H1 (cell line): ENCODE measurements at regions not wholly inside any gene's neighbourhood (a gene's known extent, or its start where the extent isn't known, plus 50 kb on each side); places are given as distances from the start of the nearest gene placed in this dataset.

Experiments used
- CTCF ChIA-PET: fragments of 300-600 bp; sonication (Branson Sonifier 250); formaldehyde crosslinking; loops from one replicate; lab custom pipeline; 2021; ENCODE audit not compliant: partially characterized antibody; lab: Charles Lee
- POLR2A ChIA-PET: fragments of 300-600 bp; sonication (Branson Sonifier 250); formaldehyde crosslinking; loops from one replicate; lab custom pipeline; 2021; ENCODE audit warnings: inconsistent platforms; ENCODE audit not compliant: partially characterized antibody; lab: Charles Lee
- DNase-seq, 2 experiments: peaks; one replicate each; pipeline versions ENCODE4 v3.0.0 to v3.0.0-alpha.2; 2010 to 2022; ENCODE audit warnings: low spot score in 2 of 2, low read depth in 1 of 2, mixed read lengths in 1 of 2
- FAIRE-seq: peaks from 2 replicates; lab custom pipeline; 2011; peaks lifted over from hg19 to GRCh38; lab: Jason Lieb, UNC
- H2AFZ ChIP-seq: 2 replicates; pipeline ENCODE4 v1.8.1; 2012; ENCODE audit warnings: low read length, inconsistent platforms
- H2AK5ac ChIP-seq: 2 replicates; pipeline ENCODE4 v1.6.1; 2013; ENCODE audit warnings: low read depth, low read length
- H2BK120ac ChIP-seq: replicated peaks from 2 replicates; pipeline ENCODE3; 2013; ENCODE audit warnings: low read depth, low read length, inconsistent platforms
- H2BK12ac ChIP-seq: 2 replicates; pipeline ENCODE4 v1.6.1; 2013; ENCODE audit warnings: low read depth, low read length
- H2BK15ac ChIP-seq: 2 replicates; pipeline ENCODE4 v1.6.1; 2013; ENCODE audit warnings: low read length
- H2BK20ac ChIP-seq: 2 replicates; pipeline ENCODE4 v1.6.1; 2013; ENCODE audit warnings: low read length
- H2BK5ac ChIP-seq: 2 replicates; pipeline ENCODE4 v1.6.1; 2013; ENCODE audit warnings: low read depth, low read length
- H3K14ac ChIP-seq: 2 replicates; pipeline ENCODE4 v1.6.1; 2013; ENCODE audit warnings: inconsistent platforms; ENCODE audit not compliant: insufficient read length
- H3K18ac ChIP-seq: 2 replicates; pipeline ENCODE4 v1.6.1; 2013; ENCODE audit warnings: low read length; ENCODE audit errors: extremely low read depth
- H3K23ac ChIP-seq: 2 replicates; pipeline ENCODE4 v1.6.1; 2013; ENCODE audit warnings: inconsistent platforms; ENCODE audit not compliant: insufficient read length
- H3K23me2 ChIP-seq: 2 replicates; pipeline ENCODE4 v1.6.1; 2013; ENCODE audit warnings: low read depth, low read length
- H3K27ac ChIP-seq: 2 replicates; pipeline ENCODE4 v1.6.1; 2011; ENCODE audit warnings: low read depth, low read length, inconsistent platforms
- H3K27me3 ChIP-seq, 4 experiments: replicated peaks in 1 of 4; 1 replicate in 1 of 4; 2 replicates in 3 of 4; pipeline versions ENCODE4 v1.6.1 to v1.8.1; 2011 to 2013; ENCODE audit warnings: low read length in 3 of 4, mild to moderate bottlenecking in 3 of 4, inconsistent platforms in 2 of 4, mixed read lengths in 2 of 4, moderate library complexity in 1 of 4; ENCODE audit not compliant: control insufficient read depth in 3 of 4, insufficient read depth in 3 of 4; ENCODE audit errors: extremely low read depth in 1 of 4
- H3K36me3 ChIP-seq, 4 experiments: 2 replicates each; pipeline versions ENCODE4 v1.6.1 to v1.8.1; 2011 to 2013; ENCODE audit warnings: mild to moderate bottlenecking in 4 of 4, low read length in 3 of 4, moderate library complexity in 2 of 4, control low read depth in 1 of 4, inconsistent platforms in 1 of 4; ENCODE audit not compliant: insufficient read depth in 4 of 4, control insufficient read depth in 2 of 4
- H3K4ac ChIP-seq: replicated peaks from 2 replicates; pipeline ENCODE3; 2013; ENCODE audit warnings: low read length, low read depth, mixed read lengths, inconsistent platforms; ENCODE audit not compliant: insufficient read length
- H3K4me1 ChIP-seq, 4 experiments: replicated peaks in 1 of 4; 1 replicate in 1 of 4; 2 replicates in 3 of 4; pipeline versions ENCODE4 v1.6.1 to v1.8.1; 2011 to 2013; ENCODE audit warnings: low read length in 3 of 4, inconsistent platforms in 2 of 4, mixed read lengths in 1 of 4; ENCODE audit not compliant: insufficient read depth in 4 of 4, control insufficient read depth in 3 of 4
- H3K4me2 ChIP-seq, 2 experiments: 2 replicates each; pipeline versions ENCODE4 v1.6.1 to v1.8.1; 2011 to 2013; ENCODE audit warnings: low read depth in 2 of 2, low read length in 2 of 2, control low read depth in 1 of 2, inconsistent platforms in 1 of 2, mild to moderate bottlenecking in 1 of 2; ENCODE audit not compliant: insufficient read depth in 1 of 2
- H3K4me3 ChIP-seq, 4 experiments: fragments of 200-600, 300-600 bp in 1 of 4; sonication (generic), shearing (Covaris generic), sonication (Bioruptor Twin) in 1 of 4; 2 replicates each; pipeline versions ENCODE4 v1.5.1 to v1.8.1; 2011 to 2016; ENCODE audit warnings: low read length in 4 of 4, low read depth in 3 of 4, control low read depth in 2 of 4, inconsistent platforms in 2 of 4, mild to moderate bottlenecking in 2 of 4, mixed read lengths in 1 of 4, moderate library complexity in 1 of 4; ENCODE audit not compliant: insufficient read depth in 2 of 4; ENCODE audit errors: extremely low read depth in 1 of 4
- H3K56ac ChIP-seq: replicated peaks from 2 replicates; pipeline ENCODE3; 2013; ENCODE audit warnings: low read depth, mild to moderate bottlenecking, mixed read lengths, low read length, inconsistent platforms; ENCODE audit not compliant: insufficient read length
- H3K79me1 ChIP-seq: 2 replicates; pipeline ENCODE4 v1.6.1; 2013; ENCODE audit warnings: low read depth, low read length, control low read depth
- H3K79me2 ChIP-seq, 2 experiments: 2 replicates each; pipeline versions ENCODE4 v1.6.1 to v1.8.1; 2012 to 2013; ENCODE audit warnings: low read length in 2 of 2, mild to moderate bottlenecking in 2 of 2, inconsistent platforms in 1 of 2; ENCODE audit not compliant: insufficient read depth in 2 of 2, control insufficient read depth in 1 of 2
- H3K9ac ChIP-seq, 4 experiments: replicated peaks in 1 of 4; 1 replicate in 1 of 4; 2 replicates in 3 of 4; pipeline versions ENCODE4 v1.6.1 to v1.8.1; 2011 to 2013; ENCODE audit warnings: low read depth in 3 of 4, low read length in 3 of 4, control low read depth in 2 of 4, mild to moderate bottlenecking in 2 of 4, moderate library complexity in 2 of 4, inconsistent platforms in 1 of 4; ENCODE audit errors: extremely low read depth in 1 of 4
- H3K9me3 ChIP-seq, 2 experiments: 2 replicates each; pipeline versions ENCODE4 v1.6.1 to v1.8.1; 2012 to 2013; ENCODE audit warnings: mild to moderate bottlenecking in 2 of 2, moderate library complexity in 2 of 2, control low read depth in 1 of 2, inconsistent platforms in 1 of 2, low read depth in 1 of 2, low read length in 1 of 2, mixed read lengths in 1 of 2; ENCODE audit not compliant: insufficient read depth in 2 of 2
- H4K20me1 ChIP-seq, 2 experiments: replicated peaks in 1 of 2; 2 replicates each; pipeline versions ENCODE3 to v1.8.1; 2011 to 2013; ENCODE audit warnings: inconsistent platforms in 2 of 2, low read length in 2 of 2, mild to moderate bottlenecking in 1 of 2; ENCODE audit not compliant: insufficient read depth in 2 of 2, control insufficient read depth in 1 of 2
- H4K5ac ChIP-seq: 2 replicates; pipeline ENCODE4 v1.6.1; 2013; ENCODE audit warnings: low read length, low read depth, mixed read lengths, inconsistent platforms; ENCODE audit not compliant: insufficient read length
- H4K8ac ChIP-seq: 2 replicates; pipeline ENCODE4 v1.8.0; 2013; ENCODE audit warnings: mild to moderate bottlenecking, moderate library complexity, low read length, inconsistent platforms; ENCODE audit not compliant: insufficient read depth; ENCODE audit errors: extremely low read depth
- H4K91ac ChIP-seq: replicated peaks from 2 replicates; pipeline ENCODE3; 2013; ENCODE audit warnings: low read length, mixed read lengths, inconsistent platforms; ENCODE audit not compliant: insufficient read length
- CHD1 ChIP-seq: IDR thresholded peaks from 2 replicates; pipeline ENCODE4 v1.6.1; 2012; ENCODE audit warnings: low read depth, low read length, improper control_type of control experiment
- CREB1 ChIP-seq: IDR thresholded peaks from 2 replicates; pipeline ENCODE4 v1.6.1; 2012; ENCODE audit warnings: inconsistent platforms
- FOSL1 ChIP-seq: IDR thresholded peaks from 2 replicates; pipeline ENCODE4 v1.6.1; 2011; ENCODE audit warnings: mild to moderate bottlenecking, low read depth, low read length, moderate library complexity; ENCODE audit not compliant: insufficient read depth
- JUND ChIP-seq: IDR thresholded peaks from 2 replicates; pipeline ENCODE4 v1.6.1; 2011; ENCODE audit warnings: mild to moderate bottlenecking, improper control_type of control experiment, low read length
- POLR2AphosphoS5 ChIP-seq: IDR thresholded peaks from 2 replicates; pipeline ENCODE4 v1.6.1; 2011; ENCODE audit warnings: low read depth, low read length
- RFX5 ChIP-seq: IDR thresholded peaks from 2 replicates; pipeline ENCODE4 v1.6.1; 2011; ENCODE audit warnings: low read depth, low read length, improper control_type of control experiment, borderline replicate concordance
- RXRA ChIP-seq: IDR thresholded peaks from 2 replicates; pipeline ENCODE4 v1.6.1; 2011; ENCODE audit warnings: low read depth, mild to moderate bottlenecking, low read length, moderate library complexity; ENCODE audit not compliant: insufficient read depth
- SAP30 ChIP-seq: fragments of 300-600 bp; sonication (generic); IDR thresholded peaks from 2 replicates; pipeline ENCODE4 v1.7.1; 2012; ENCODE audit warnings: low read length, moderate library complexity, mild to moderate bottlenecking, inconsistent platforms; ENCODE audit not compliant: insufficient read depth, insufficient replicate concordance
- SP1 ChIP-seq: IDR thresholded peaks from 2 replicates; pipeline ENCODE4 v1.6.1; 2011; ENCODE audit warnings: low read depth, low read length
- SRF ChIP-seq: IDR thresholded peaks from 2 replicates; pipeline ENCODE4 v1.6.1; 2011; ENCODE audit warnings: mild to moderate bottlenecking, low read depth, low read length, moderate library complexity
- TAF1 ChIP-seq: IDR thresholded peaks from 2 replicates; pipeline ENCODE4 v1.6.1; 2011; ENCODE audit warnings: mild to moderate bottlenecking, low read depth, low read length
- TAF7 ChIP-seq: optimal IDR thresholded peaks from 2 replicates; pipeline ENCODE3; 2011; ENCODE audit warnings: low read depth, mild to moderate bottlenecking, inconsistent platforms, low read length, moderate library complexity, borderline replicate concordance
- TBP ChIP-seq: IDR thresholded peaks from 2 replicates; pipeline ENCODE4 v1.6.1; 2011; ENCODE audit warnings: low read depth, low read length, improper control_type of control experiment
- TCF12 ChIP-seq: IDR thresholded peaks from 2 replicates; pipeline ENCODE4 v1.6.1; 2011; ENCODE audit warnings: low read depth, mild to moderate bottlenecking, low read length
- ZNF274 ChIP-seq: IDR thresholded peaks from 2 replicates; pipeline ENCODE4 v1.7.0; 2012; ENCODE audit warnings: low read length, borderline replicate concordance; ENCODE audit errors: extremely low read depth
- WGBS, 2 experiments: shearing (Covaris generic) in 1 of 2; methylation state at CpG; one replicate each; pipeline versions ENCODE4 v1.1.6 to v1.1.7; 2013 to 2015; ENCODE audit warnings: low lambda C conversion rate in 2 of 2, mixed read lengths in 2 of 2, inconsistent platforms in 1 of 2, low coverage in 1 of 2, missing lambda C conversion rate in 1 of 2; ENCODE audit not compliant: insufficient replicate concordance in 2 of 2, insufficient coverage in 1 of 2, insufficient read length in 1 of 2; ENCODE audit errors: extremely low coverage in 1 of 2, missing lambda C conversion rate in 1 of 2; 5-methylcytosine and 5-hydroxymethylcytosine counted together

GRCh38 chr3:159565313-159565712, 423.3 kb upstream of the IL12A start:
- Histone ChIP-seq H2BK12ac (no peak overlapping the region), H2BK20ac (no peak overlapping the region), H3K36me3 (no peaks in the 10 kb centered on the region), H2BK5ac (no peak overlapping the region), H3K27me3 (no peaks in the 10 kb centered on the region), H2BK120ac (no peak overlapping the region), H3K14ac (no peak overlapping the region), H3K27ac (no peak overlapping the region), H3K56ac (no peak overlapping the region), H3K79me2 (no peaks in the 10 kb centered on the region), H3K79me1 (no peaks in the 10 kb centered on the region), H2AFZ (no peak overlapping the region), H2BK15ac (no peak overlapping the region), H4K91ac (no peak overlapping the region), H3K4ac (no peak overlapping the region)
- ChIA-PET CTCF (interaction anchor here (0.8 to 1.1 kb wide), 2 partner anchors 22 to 298 kb away, joined by 3 read pairs; no protein-coding TSS in a partner anchor), POLR2A (no interaction called here)
- no peak for FAIRE-seq
- TF ChIP-seq CHD1 (no peak), TCF12 (no peak), ZNF274 (no peak), SRF (no peak), SP1 (no peak), TAF1 (no peak), CREB1 (no peak), RFX5 (no peak), FOSL1 (no peak), JUND (no peak), RXRA (no peak), TBP (no peak), POLR2AphosphoS5 (no peak), TAF7 (no peak), SAP30 (no peak)
- TF ChIP-seq, all 59 proteins: peak for 0
- Histone ChIP-seq H4K20me1 (no peaks in the 10 kb centered on the region), H3K23me2 (no peaks in the 10 kb centered on the region), H2AK5ac (no peak overlapping the region), H3K4me1 (peaks cover 0 to 15% (median 3%) of the 10 kb centered on the region in 4 experiments; a peak in 5 of 7 replicates), H3K9ac (no peak overlapping the region), H3K23ac (no peak overlapping the region), H3K9me3 (no peaks in the 10 kb centered on the region), H4K8ac (no peak overlapping the region), H3K18ac (no peak overlapping the region), H3K4me2 (no peak overlapping the region), H3K4me3 (no peak overlapping the region), H4K5ac (no peak overlapping the region)
- DNase-seq: no peak
- 95% methylated on average over 1 of the region's 1 CpG; no CpG with 5 or more reads in 1 of the 2 experiments for WGBS, 2 experiments
